ENCODE measurements at regions not wholly inside any gene's neighbourhood (a gene's known extent, or its start where the extent isn't known, plus 50 kb on each side); places are given as distances from the start of the nearest gene placed in this dataset.

- no peak for DNase-seq
These were observed 525.9 kb upstream of the TMPO start for GRCh38 chr12:97989366-97989940.

- DNase-seq = no peak
These were observed 520.5 kb upstream of the TMPO start for GRCh38 chr12:97994746-97995484.

GRCh38 chr12:97995559-97995958 is 519.8 kb upstream of the TMPO start:
- no peak for DNase-seq

- DNase-seq = no peak
These were observed 514.0 kb upstream of the TMPO start for GRCh38 chr12:98001430-98001829.

- DNase-seq = peak; percentile 75
These were observed 512.4 kb upstream of the TMPO start for GRCh38 chr12:98002887-98003493.

- DNase-seq = no peak
These were observed 507.4 kb upstream of the TMPO start for GRCh38 chr12:98007963-98008362.

- DNase-seq = no peak
These were observed 501.8 kb upstream of the TMPO start for GRCh38 chr12:98013560-98013959.

- DNase-seq = no peak
These were observed 496.6 kb upstream of the TMPO start for GRCh38 chr12:98018836-98019235.

- no peak for DNase-seq
These were observed 495.0 kb upstream of the TMPO start for GRCh38 chr12:98020376-98020775.

GRCh38 chr12:98022961-98023360 is 492.4 kb upstream of the TMPO start:
- no peak for DNase-seq

GRCh38 chr12:98037401-98038140 is 477.8 kb upstream of the TMPO start:
- DNase-seq = no peak

- DNase-seq = no peak
These were observed 472.7 kb upstream of the TMPO start for GRCh38 chr12:98042668-98043067.

GRCh38 chr12:98045395-98045794 is 470.0 kb upstream of the TMPO start:
- no peak for DNase-seq

- DNase-seq = no peak
These were observed 467.1 kb upstream of the TMPO start for GRCh38 chr12:98048326-98048725.

GRCh38 chr12:98053202-98053601 is 462.2 kb upstream of the TMPO start:
- no peak for DNase-seq

GRCh38 chr12:98057701-98058100 is 457.7 kb upstream of the TMPO start:
- DNase-seq = no peak

GRCh38 chr12:98058213-98058612 is 457.2 kb upstream of the TMPO start:
- no peak for DNase-seq

- no peak for DNase-seq
These were observed 456.6 kb upstream of the TMPO start for GRCh38 chr12:98058838-98059237.

GRCh38 chr12:98059659-98060343 is 455.6 kb upstream of the TMPO start:
- DNase-seq = no peak

- DNase-seq = no peak
These were observed 455.0 kb upstream of the TMPO start for GRCh38 chr12:98060411-98060810.

- DNase-seq = no peak
These were observed 452.7 kb upstream of the TMPO start for GRCh38 chr12:98062464-98063245.

GRCh38 chr12:98064501-98064900 is 450.9 kb upstream of the TMPO start:
- DNase-seq = no peak

Data from hematopoietic multipotent progenitor cell treated with erythropoietin and hydrocortisone succinate and interleukin-3 and kit ligand, for 6 days (in vitro differentiated cells).